HEK293T (cell line): ENCODE measurements at regions not wholly inside any gene's neighbourhood (a gene's known extent, or its start where the extent isn't known, plus 50 kb on each side); places are given as distances from the start of the nearest gene placed in this dataset.

ENCODE experiments used
- CTCF ChIA-PET: fragments of 350-600 bp; formaldehyde crosslinking; extraction: SDS; loops from one replicate; lab custom pipeline; 2021; ENCODE audit warnings: antibody characterized with exemption, inconsistent platforms; lab: Yijun Ruan, JAX
- POLR2A ChIA-PET: fragments of 350-600 bp; formaldehyde crosslinking; extraction: SDS; loops from one replicate; lab custom pipeline; 2020; ENCODE audit warnings: antibody characterized with exemption, inconsistent platforms; lab: Yijun Ruan, JAX
- DNase-seq: peaks from one replicate; pipeline ENCODE4 v3.0.0; 2012; ENCODE audit warnings: mixed read lengths; ENCODE audit errors: extremely low spot score
- ARNT ChIP-seq: fragments of 450-650 bp; IDR thresholded peaks from 2 replicates; pipeline ENCODE4 v1.6.1; 2017; ENCODE audit warnings: mild to moderate bottlenecking
- BHLHE40 ChIP-seq: fragments of 450-650 bp; IDR thresholded peaks from 2 replicates; pipeline ENCODE4 v1.6.1; 2016; ENCODE audit warnings: mild to moderate bottlenecking, moderate library complexity, borderline replicate concordance
- CTBP1 ChIP-seq: fragments of 450-650 bp; IDR thresholded peaks from 2 replicates; pipeline ENCODE4 v1.6.1; 2016; ENCODE audit warnings: borderline replicate concordance
- ELF4 ChIP-seq: fragments of 450-650 bp; IDR thresholded peaks from 2 replicates; pipeline ENCODE4 v1.6.1; 2017; ENCODE audit warnings: antibody characterized with exemption
- FOXA1 ChIP-seq: fragments of 450-650 bp; IDR thresholded peaks from 2 replicates; pipeline ENCODE4 v1.6.1; 2016; ENCODE audit warnings: mild to moderate bottlenecking
- FOXK2 ChIP-seq: fragments of 450-650 bp; IDR thresholded peaks from 2 replicates; pipeline ENCODE4 v1.6.1; 2016; ENCODE audit warnings: mild to moderate bottlenecking
- FOXM1 ChIP-seq: fragments of 450-650 bp; IDR thresholded peaks from 2 replicates; pipeline ENCODE4 v1.6.1; 2017; ENCODE audit warnings: mild to moderate bottlenecking, borderline replicate concordance
- HDGF ChIP-seq: fragments of 450-650 bp; IDR thresholded peaks from 2 replicates; pipeline ENCODE4 v1.6.1; 2017; ENCODE audit warnings: antibody characterized with exemption, borderline replicate concordance
- L3MBTL2 ChIP-seq: fragments of 450-650 bp; conservative IDR thresholded peaks from 2 replicates; pipeline ENCODE4 v1.6.1; 2016; ENCODE audit warnings: mild to moderate bottlenecking
- LEF1 ChIP-seq: fragments of 450-650 bp; IDR thresholded peaks from 2 replicates; pipeline ENCODE4 v1.6.1; 2017; ENCODE audit warnings: mild to moderate bottlenecking, borderline replicate concordance
- NFRKB ChIP-seq: fragments of 450-650 bp; IDR thresholded peaks from 2 replicates; pipeline ENCODE4 v1.6.1; 2016; ENCODE audit warnings: mild to moderate bottlenecking, moderate library complexity
- PKNOX1 ChIP-seq: fragments of 450-650 bp; IDR thresholded peaks from 2 replicates; pipeline ENCODE4 v1.6.1; 2016
- SP1 ChIP-seq: fragments of 450-650 bp; IDR thresholded peaks from 2 replicates; pipeline ENCODE4 v1.6.1; 2017
- SUZ12 ChIP-seq: fragments of 450-650 bp; IDR thresholded peaks from 2 replicates; pipeline ENCODE4 v1.6.1; 2016; ENCODE audit warnings: mild to moderate bottlenecking
- TARDBP ChIP-seq: fragments of 450-650 bp; IDR thresholded peaks from 2 replicates; pipeline ENCODE4 v1.6.1; 2016
- ZNF384 ChIP-seq: fragments of 450-650 bp; IDR thresholded peaks from 2 replicates; pipeline ENCODE4 v1.6.1; 2016

GRCh38 chr7:25731846-25732245, 420.2 kb upstream of the NFE2L3 start:
- ChIA-PET POLR2A (no interaction called here), CTCF (interaction anchor here (0.6 kb wide), 2 partner anchors 120 to 122 kb away, joined by 3 to 4 read pairs; no protein-coding TSS in a partner anchor)
- no peak for TF ChIP-seq CTBP1
- TF ChIP-seq FOXK2, result no peak
- TF ChIP-seq L3MBTL2, result no peak
- no peak for TF ChIP-seq FOXA1
- no peak for TF ChIP-seq FOXM1
- no peak for TF ChIP-seq ELF4
- TF ChIP-seq SUZ12, result no peak
- TF ChIP-seq BHLHE40, result no peak
- no peak for TF ChIP-seq TARDBP
- no peak for TF ChIP-seq LEF1
- TF ChIP-seq NFRKB, result no peak
- TF ChIP-seq PKNOX1, result no peak
- TF ChIP-seq ZNF384, result no peak
- TF ChIP-seq HDGF, result no peak
- TF ChIP-seq SP1, result no peak
- no peak for TF ChIP-seq ARNT
- DNase-seq, result no peak

GRCh38 chr7:25732766-25733217, 419.2 kb upstream of the NFE2L3 start:
- ChIA-PET POLR2A (no interaction called here), CTCF (interaction anchor here (0.7 kb wide), 1 partner anchor 206 kb away, joined by 3 read pairs; no protein-coding TSS in a partner anchor)
- TF ChIP-seq SUZ12, result no peak
- no peak for DNase-seq

GRCh38 chr7:25735674-25736242, 416.2 kb upstream of the NFE2L3 start:
- ChIA-PET CTCF (no interaction called here), POLR2A (no interaction called here)
- TF ChIP-seq SUZ12, result no peak
- no peak for TF ChIP-seq TARDBP
- no peak for TF ChIP-seq NFRKB
- no peak for TF ChIP-seq PKNOX1
- no peak for TF ChIP-seq LEF1
- TF ChIP-seq FOXK2, result no peak
- no peak for TF ChIP-seq FOXA1
- TF ChIP-seq ELF4, result no peak
- no peak for TF ChIP-seq BHLHE40
- no peak for TF ChIP-seq ZNF384
- TF ChIP-seq SP1, result no peak
- no peak for DNase-seq

GRCh38 chr7:25738528-25738927, 413.5 kb upstream of the NFE2L3 start:
- no peak for DNase-seq
- ChIA-PET CTCF (no interaction called here), POLR2A (no interaction called here)
- TF ChIP-seq TARDBP (no peak), FOXK2 (no peak), SUZ12 (no peak), HDGF (no peak), LEF1 (no peak), FOXM1 (no peak), BHLHE40 (no peak), L3MBTL2 (no peak), SP1 (no peak), ARNT (no peak)

GRCh38 chr7:25739143-25739542, 412.9 kb upstream of the NFE2L3 start:
- TF ChIP-seq ARNT, result no peak
- TF ChIP-seq SUZ12, result no peak
- TF ChIP-seq FOXK2, result no peak
- TF ChIP-seq PKNOX1, result no peak
- no peak for TF ChIP-seq HDGF
- TF ChIP-seq FOXM1, result no peak
- TF ChIP-seq ELF4, result no peak
- no peak for TF ChIP-seq LEF1
- no peak for TF ChIP-seq CTBP1
- no peak for TF ChIP-seq TARDBP
- no peak for TF ChIP-seq SP1
- no peak for TF ChIP-seq ZNF384
- CTCF ChIA-PET, result no interaction called here
- DNase-seq, result no peak
- POLR2A ChIA-PET, result no interaction called here

- ChIA-PET POLR2A (no interaction called here), CTCF (no interaction called here)
- TF ChIP-seq L3MBTL2, result no peak
- no peak for TF ChIP-seq LEF1
- no peak for TF ChIP-seq SP1
- no peak for TF ChIP-seq CTBP1
- no peak for TF ChIP-seq NFRKB
- TF ChIP-seq PKNOX1, result no peak
- no peak for TF ChIP-seq FOXM1
- TF ChIP-seq FOXA1, result no peak
- no peak for TF ChIP-seq FOXK2
- TF ChIP-seq ELF4, result no peak
- no peak for TF ChIP-seq ARNT
- TF ChIP-seq ZNF384, result no peak
- no peak for TF ChIP-seq HDGF
- no peak for TF ChIP-seq SUZ12
- no peak for TF ChIP-seq TARDBP
- TF ChIP-seq BHLHE40, result no peak
- no peak for DNase-seq
Measured at GRCh38 chr7:25742316-25742715, 409.7 kb upstream of the NFE2L3 start.
